HG03060 (cell line): ENCODE measurements at regions not wholly inside any gene's neighbourhood (a gene's known extent, or its start where the extent isn't known, plus 50 kb on each side); places are given as distances from the start of the nearest gene placed in this dataset.

ENCODE experiments used
- ATAC-seq: cut with Tn5 transposase; IDR thresholded peaks from one replicate; pipeline ENCODE4 v1.9.1; 2021; ENCODE audit warnings: low read depth, moderate number of reproducible peaks; ENCODE audit not compliant: unreplicated experiment

GRCh38 chr3:194768586-194768985 is 82.9 kb downstream of the FAM43A start:
- no peak for ATAC-seq

GRCh38 chr3:194769020-194769643 is 83.4 kb downstream of the FAM43A start:
- ATAC-seq, result peak; percentile 98

- ATAC-seq, result no peak
Measured at GRCh38 chr3:194772241-194773000, 86.7 kb downstream of the FAM43A start.

- no peak for ATAC-seq
Measured at GRCh38 chr3:194773216-194773615, 87.5 kb downstream of the FAM43A start.

GRCh38 chr3:194773771-194774455 is 88.2 kb downstream of the FAM43A start:
- no peak for ATAC-seq

GRCh38 chr3:194775266-194775665 is 89.6 kb downstream of the FAM43A start:
- no peak for ATAC-seq

DNA sequence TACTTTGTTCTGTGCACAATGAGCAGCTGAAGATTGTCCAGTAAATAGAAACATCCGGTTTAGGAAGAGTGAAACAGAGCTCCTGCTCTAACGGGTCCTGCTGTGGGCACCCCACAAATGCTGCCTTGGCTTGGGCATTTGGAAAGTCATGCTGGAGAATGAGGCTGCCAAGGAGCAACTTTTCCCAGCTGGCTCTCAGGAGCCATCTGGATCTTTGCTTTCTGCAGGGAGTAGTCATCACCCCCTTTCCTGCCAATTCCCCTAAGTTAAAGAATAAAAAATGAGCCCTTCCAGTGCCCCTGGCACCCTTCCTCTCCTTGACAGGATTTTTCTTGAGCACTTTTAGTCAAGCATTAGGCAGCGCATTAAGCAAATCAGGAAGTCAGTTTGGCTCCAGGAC is 90.0 kb downstream of the FAM43A start:
- no peak for ATAC-seq

DNA sequence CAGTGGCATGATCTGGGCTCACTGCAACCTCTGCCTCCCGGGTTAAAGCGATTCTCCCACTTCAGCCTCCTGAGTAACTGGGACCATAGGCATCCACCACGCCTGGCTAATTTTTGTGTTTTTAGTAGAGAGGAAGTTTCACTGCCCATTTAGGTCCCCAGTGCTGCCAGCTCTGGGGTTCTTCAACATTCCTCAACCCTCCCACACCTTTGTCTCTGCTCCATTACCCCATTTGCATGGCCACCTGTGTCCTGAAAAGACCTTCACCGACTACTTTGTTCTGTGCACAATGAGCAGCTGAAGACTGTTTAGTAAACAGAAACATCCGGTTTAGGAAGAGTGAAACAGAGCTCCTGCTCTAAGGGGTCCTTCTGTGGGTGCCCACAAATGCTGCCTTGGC is 92.0 kb downstream of the FAM43A start:
- no peak for ATAC-seq

GRCh38 chr3:194779729-194780224 is 94.1 kb downstream of the FAM43A start:
- ATAC-seq, result no peak

GRCh38 chr3:194780706-194781105 is 95.0 kb downstream of the FAM43A start:
- ATAC-seq, result no peak

DNA sequence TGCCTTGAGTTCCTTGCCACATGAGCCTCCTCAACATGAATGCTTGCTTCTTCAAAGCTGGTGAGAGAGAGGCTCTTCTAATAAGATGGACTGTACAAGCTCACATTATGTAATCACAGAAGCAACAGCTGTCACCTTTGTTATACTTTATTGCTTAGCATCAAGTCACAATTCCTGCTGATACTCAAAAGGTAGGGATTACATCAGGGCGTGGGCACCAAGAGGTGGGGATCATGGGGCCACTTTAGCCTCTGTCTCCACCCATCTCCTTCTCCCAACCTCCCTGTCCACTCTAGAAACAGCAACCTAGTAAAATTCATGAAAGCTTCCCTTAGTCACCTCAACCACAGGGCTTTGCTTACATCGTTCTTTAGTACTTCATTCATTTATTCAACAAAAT is 95.9 kb downstream of the FAM43A start:
- no peak for ATAC-seq

DNA sequence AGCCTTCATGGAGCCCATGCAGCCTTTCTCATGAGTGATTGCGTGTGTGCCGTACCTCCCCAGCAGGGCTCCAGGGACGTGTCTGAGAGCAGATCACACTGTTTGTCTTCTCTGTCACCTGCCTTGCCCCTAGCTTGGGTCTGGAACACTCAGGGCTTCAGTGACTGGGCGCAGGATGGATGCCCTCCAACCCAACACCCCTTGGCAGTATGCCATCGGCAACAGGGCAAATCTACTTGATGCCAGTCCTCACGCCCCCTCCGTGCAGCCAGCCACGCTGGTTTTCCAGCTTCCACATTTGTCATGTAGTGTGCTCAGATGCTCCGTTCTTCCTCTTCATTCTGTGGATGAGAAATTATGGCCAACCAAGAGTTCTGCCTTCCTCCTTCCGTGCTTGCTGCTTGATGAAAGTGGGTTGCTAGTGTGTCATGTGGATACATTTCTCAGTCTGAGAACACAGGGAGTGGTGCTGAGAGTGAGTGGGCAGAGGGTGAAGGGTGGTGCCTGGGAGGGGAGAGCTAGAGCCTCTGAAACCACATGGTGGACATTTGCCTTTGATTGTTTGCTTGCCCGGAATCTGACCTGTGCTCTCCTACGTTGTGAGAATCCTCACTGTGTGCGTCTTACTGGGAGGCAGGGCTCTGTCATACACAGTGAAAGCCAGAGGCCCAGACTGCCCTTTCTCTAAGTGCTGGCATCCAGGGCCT is 97.2 kb downstream of the FAM43A start:
- ATAC-seq, result no peak

DNA sequence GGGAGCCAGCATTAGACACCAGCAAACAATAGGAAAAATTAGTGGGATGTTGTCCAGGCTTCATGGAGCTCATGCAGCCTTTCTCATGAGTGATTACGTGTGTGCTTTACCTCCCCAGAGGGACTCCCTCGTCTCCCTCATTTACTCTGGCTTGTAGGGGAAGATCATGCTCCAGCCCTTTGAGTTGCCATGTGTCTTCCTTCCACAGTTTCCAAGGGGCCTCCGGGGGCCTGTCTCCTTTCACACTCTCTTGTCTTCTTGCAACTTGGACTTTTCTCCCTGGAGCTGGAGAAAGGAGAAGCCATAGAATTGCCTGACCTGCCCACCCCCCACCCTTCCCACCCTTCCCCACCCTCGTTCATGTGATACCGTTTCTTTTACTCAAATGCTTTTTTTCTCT is 98.7 kb downstream of the FAM43A start:
- ATAC-seq, result no peak

DNA sequence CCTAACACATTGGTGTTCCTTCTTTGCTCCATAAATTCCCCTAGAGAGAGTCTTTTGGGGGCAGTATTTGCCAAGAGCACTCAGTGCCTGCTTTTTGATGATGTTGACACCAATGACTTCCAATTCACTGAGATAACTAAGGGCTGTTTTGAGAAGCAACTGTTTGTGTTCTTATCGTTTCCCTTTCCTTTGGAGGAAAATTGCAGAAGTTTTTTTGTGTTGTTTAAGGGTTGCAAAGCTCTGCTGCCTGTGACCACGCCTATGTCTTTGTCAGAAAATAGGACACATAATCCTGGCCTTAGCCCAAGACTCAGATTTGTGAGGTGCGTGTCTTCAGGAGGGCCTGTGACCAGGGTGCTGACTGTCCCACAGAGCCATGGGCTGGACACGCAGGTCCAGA is 99.6 kb downstream of the FAM43A start:
- no peak for ATAC-seq

DNA sequence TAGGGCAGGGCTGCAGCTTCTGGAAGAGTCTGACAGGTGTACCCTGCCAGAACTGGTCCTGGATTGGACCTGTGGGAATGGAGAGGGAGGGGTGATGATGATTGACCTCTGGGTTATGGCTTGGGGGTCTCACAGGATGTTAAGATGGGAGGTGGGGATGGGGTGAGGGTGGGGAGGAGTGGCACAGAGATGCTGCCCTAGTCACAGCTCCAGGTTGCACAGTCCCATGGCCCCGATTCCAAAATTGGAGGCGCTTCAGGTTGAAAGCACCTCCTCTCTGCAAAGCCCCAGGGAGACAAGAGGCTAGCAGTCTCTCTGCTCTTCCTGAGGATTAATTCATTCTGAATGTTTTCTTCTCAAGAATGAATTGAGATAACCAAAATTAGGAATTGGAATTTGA is 101.4 kb downstream of the FAM43A start:
- no peak for ATAC-seq

DNA sequence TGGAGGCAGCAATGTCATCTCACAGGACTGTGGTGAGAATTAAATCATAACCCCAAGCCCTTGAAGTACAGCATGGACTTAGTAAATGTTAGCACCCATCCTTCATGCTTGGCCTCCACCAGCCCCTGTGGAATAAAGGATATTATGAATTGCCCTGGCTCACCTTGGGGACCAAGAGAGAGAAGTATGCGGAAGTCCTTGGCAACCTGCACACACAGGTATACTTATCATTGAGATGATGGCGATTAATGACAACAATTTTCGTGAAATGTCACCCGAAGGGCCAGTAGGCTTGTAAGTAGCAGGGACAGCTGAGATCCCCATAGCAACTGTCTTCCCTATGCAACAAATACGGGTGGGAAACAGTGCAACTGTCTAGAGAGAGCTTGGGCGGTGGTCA is 102.0 kb downstream of the FAM43A start:
- ATAC-seq, result no peak

GRCh38 chr3:194792368-194792767 is 106.7 kb downstream of the FAM43A start:
- no peak for ATAC-seq

- no peak for ATAC-seq
Measured at GRCh38 chr3:194797555-194798250, 112.0 kb downstream of the FAM43A start.

GRCh38 chr3:194798486-194798885 is 112.8 kb downstream of the FAM43A start:
- ATAC-seq, result no peak

GRCh38 chr3:194800002-194800401 is 114.3 kb downstream of the FAM43A start:
- ATAC-seq, result no peak
